DOHH2 (cell line): ENCODE measurements at regions not wholly inside any gene's neighbourhood (a gene's known extent, or its start where the extent isn't known, plus 50 kb on each side); places are given as distances from the start of the nearest gene placed in this dataset.

Experiments used
- EZH2phosphoT487 ChIP-seq: fragments of 200-600 bp; sonication (generic); IDR thresholded peaks from 2 replicates; pipeline ENCODE4 v1.6.1; 2017; ENCODE audit warnings: borderline replicate concordance, mild to moderate bottlenecking, antibody characterized with exemption, low read length, moderate library complexity, mixed read lengths
- TF ChIP-seq, protein P1 (sequence below): fragments of 200-600 bp; sonication (generic); IDR thresholded peaks from one replicate; pipeline ENCODE4 v1.5.1; 2014; ENCODE audit warnings: antibody characterized with exemption, mild to moderate bottlenecking, low read depth, low read length; ENCODE audit not compliant: poor library complexity, severe bottlenecking

DNA sequence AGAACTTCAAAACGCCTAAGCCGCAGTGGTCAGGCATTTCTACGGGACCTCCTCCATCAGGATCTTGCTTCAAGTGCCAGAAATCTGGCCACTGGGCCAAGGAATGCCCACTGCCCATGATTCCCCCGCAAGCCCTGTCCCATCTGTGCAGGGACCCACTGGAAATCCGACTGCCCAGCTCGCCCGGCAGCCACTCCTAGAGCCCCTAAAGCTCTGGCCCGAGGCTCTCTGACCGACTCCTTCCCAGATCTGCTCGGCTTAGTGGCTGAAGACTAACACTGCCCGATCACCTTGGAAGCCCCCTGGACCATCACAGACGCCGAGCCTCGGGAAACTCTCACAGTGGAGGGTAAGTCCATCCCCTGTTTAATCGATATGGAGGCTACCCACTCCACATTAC, 1113.0 kb upstream of the TMEM132C start:
- TF ChIP-seq, protein P1, sequence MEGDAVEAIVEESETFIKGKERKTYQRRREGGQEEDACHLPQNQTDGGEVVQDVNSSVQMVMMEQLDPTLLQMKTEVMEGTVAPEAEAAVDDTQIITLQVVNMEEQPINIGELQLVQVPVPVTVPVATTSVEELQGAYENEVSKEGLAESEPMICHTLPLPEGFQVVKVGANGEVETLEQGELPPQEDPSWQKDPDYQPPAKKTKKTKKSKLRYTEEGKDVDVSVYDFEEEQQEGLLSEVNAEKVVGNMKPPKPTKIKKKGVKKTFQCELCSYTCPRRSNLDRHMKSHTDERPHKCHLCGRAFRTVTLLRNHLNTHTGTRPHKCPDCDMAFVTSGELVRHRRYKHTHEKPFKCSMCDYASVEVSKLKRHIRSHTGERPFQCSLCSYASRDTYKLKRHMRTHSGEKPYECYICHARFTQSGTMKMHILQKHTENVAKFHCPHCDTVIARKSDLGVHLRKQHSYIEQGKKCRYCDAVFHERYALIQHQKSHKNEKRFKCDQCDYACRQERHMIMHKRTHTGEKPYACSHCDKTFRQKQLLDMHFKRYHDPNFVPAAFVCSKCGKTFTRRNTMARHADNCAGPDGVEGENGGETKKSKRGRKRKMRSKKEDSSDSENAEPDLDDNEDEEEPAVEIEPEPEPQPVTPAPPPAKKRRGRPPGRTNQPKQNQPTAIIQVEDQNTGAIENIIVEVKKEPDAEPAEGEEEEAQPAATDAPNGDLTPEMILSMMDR = no peak
- TF ChIP-seq EZH2phosphoT487 = no peak
